K562 (cell line): ENCODE measurements at regions not wholly inside any gene's neighbourhood (a gene's known extent, or its start where the extent isn't known, plus 50 kb on each side); places are given as distances from the start of the nearest gene placed in this dataset.

Experiments
- ATAC-seq: fragments of 200-7000 bp; cut with Tn5 transposase; 3 replicates; pipeline ENCODE4 v1.9.1; 2020; ENCODE audit warnings: moderate library complexity
- BruUV-seq: library from RNA; stranded (reverse); fragments of 400-500 nt; replicated peaks from 2 replicates; lab custom pipeline; 2021; lab: Mats Ljungman, UMichigan
- CTCF ChIA-PET: fragments of 300-600 bp; formaldehyde crosslinking; extraction: SDS; loops from one replicate; lab custom pipeline; 2021; ENCODE audit warnings: low intra/inter-chr PET ratio; lab: Yijun Ruan, JAX
- POLR2A ChIA-PET: fragments of 300-600, 350-650 bp; sonication (Branson Sonifier 250); formaldehyde crosslinking; extraction: SDS; loops from one replicate; lab custom pipeline; 2021; ENCODE audit warnings: antibody characterized with exemption, inconsistent platforms; lab: Yijun Ruan, JAX
- DNase-seq, 4 experiments: peaks; one replicate each; pipeline versions ENCODE4 v3.0.0 to v3.0.0-alpha.2; 2011 to 2018; ENCODE audit warnings: low spot score in 3 of 4, mixed read lengths in 3 of 4; ENCODE audit errors: extremely low read depth in 1 of 4
- FAIRE-seq: peaks from 2 replicates; lab custom pipeline; 2011; peaks lifted over from hg19 to GRCh38; lab: Jason Lieb, UNC
- H2AFZ ChIP-seq: 2 replicates; pipeline ENCODE4 v1.6.0; 2011; ENCODE audit warnings: low read depth, low read length, control low read depth, inconsistent platforms
- H3K27ac ChIP-seq: fragments of 200-600 bp; 3 replicates; pipeline ENCODE4 v1.8.0; 2011; ENCODE audit warnings: low read depth, mild to moderate bottlenecking, control low read depth, inconsistent platforms, low read length, moderate library complexity, mixed read lengths; ENCODE audit errors: extremely low read depth
- H3K27me3 ChIP-seq, 2 experiments: fragments of 300-600 bp in 1 of 2; 2 replicates in 1 of 2; 3 replicates in 1 of 2; pipeline versions ENCODE4 v1.6.0 to v1.8.0; 2011; ENCODE audit warnings: inconsistent platforms in 2 of 2, low read length in 2 of 2, mild to moderate bottlenecking in 1 of 2, mixed read lengths in 1 of 2, moderate library complexity in 1 of 2; ENCODE audit not compliant: control insufficient read depth in 2 of 2, insufficient read depth in 2 of 2
- H3K36me3 ChIP-seq: fragments of 300-600 bp; 3 replicates; pipeline ENCODE4 v1.8.0; 2011; ENCODE audit warnings: mild to moderate bottlenecking, low read length, inconsistent platforms; ENCODE audit not compliant: control insufficient read depth, insufficient read depth
- H3K4me1 ChIP-seq, 2 experiments: fragments of 200-600 bp in 1 of 2; replicated peaks in 1 of 2; 2 replicates in 1 of 2; 3 replicates in 1 of 2; pipeline versions ENCODE4 v1.5.1 to v1.8.0; 2011; ENCODE audit warnings: inconsistent platforms in 2 of 2, low read length in 2 of 2, mild to moderate bottlenecking in 1 of 2, mixed read lengths in 1 of 2, moderate library complexity in 1 of 2; ENCODE audit not compliant: control insufficient read depth in 2 of 2, insufficient read depth in 2 of 2
- H3K4me2 ChIP-seq: 2 replicates; pipeline ENCODE4 v1.6.1; 2011; ENCODE audit warnings: low read length, control low read depth, inconsistent platforms, mixed read lengths; ENCODE audit not compliant: insufficient read depth
- H3K4me3 ChIP-seq: fragments of 200-600 bp; sonication (generic), shearing (Covaris generic); 2 replicates; pipeline ENCODE4 v1.5.1; 2016; ENCODE audit warnings: control low read depth, inconsistent platforms
- H3K79me2 ChIP-seq: fragments of 200-600 bp; 3 replicates; pipeline ENCODE4 v1.8.0; 2011; ENCODE audit warnings: low read length, inconsistent platforms; ENCODE audit not compliant: control insufficient read depth, insufficient read depth
- H3K9ac ChIP-seq, 2 experiments: 2 replicates each; pipeline versions ENCODE4 v1.6.0 to v1.6.1; 2011; ENCODE audit warnings: low read depth in 2 of 2, low read length in 2 of 2, control low read depth in 1 of 2, inconsistent platforms in 1 of 2, mild to moderate bottlenecking in 1 of 2, mixed read lengths in 1 of 2; ENCODE audit not compliant: insufficient read depth in 1 of 2
- H3K9me1 ChIP-seq: one replicate; pipeline ENCODE4 v1.6.0; 2011; ENCODE audit warnings: inconsistent platforms, mild to moderate bottlenecking, low read length, moderate library complexity; ENCODE audit not compliant: control insufficient read depth, insufficient read depth
- H3K9me3 ChIP-seq: replicated peaks from 2 replicates; pipeline ENCODE4 v1.5.1; 2011; ENCODE audit warnings: low read depth, low read length, inconsistent platforms; ENCODE audit not compliant: control insufficient read depth, insufficient read depth
- H4K20me1 ChIP-seq: replicated peaks from 2 replicates; pipeline ENCODE4 v1.6.1; 2011; ENCODE audit warnings: low read length, inconsistent platforms, mixed read lengths; ENCODE audit not compliant: control insufficient read depth, insufficient read depth
- CBX1 ChIP-seq: sonication (generic); IDR thresholded peaks from 2 replicates; pipeline ENCODE4 v1.6.1; 2016; ENCODE audit warnings: antibody characterized with exemption, low read depth, mild to moderate bottlenecking
- FOXK1 ChIP-seq: sonication (generic); formaldehyde crosslinking; IDR thresholded peaks from 2 replicates; pipeline ENCODE4 v1.8.0; 2022; ENCODE audit warnings: missing genetic modification reagents, mild to moderate bottlenecking, borderline replicate concordance
- GTF2E2 ChIP-seq: fragments of 200-800 bp; sonication (Bioruptor generic); IDR thresholded peaks from 2 replicates; pipeline ENCODE4 v1.6.1; 2016; ENCODE audit warnings: missing genetic modification characterization, missing compliant biosample characterization
- MEF2A ChIP-seq: IDR thresholded peaks from 2 replicates; pipeline ENCODE4 v1.6.1; 2011; ENCODE audit warnings: low read depth, mild to moderate bottlenecking, low read length, moderate library complexity; ENCODE audit not compliant: control insufficient read depth
- NR2C2 ChIP-seq, 2 experiments: fragments of 200-800 bp in 1 of 2; sonication (Bioruptor generic) in 1 of 2; sonication (generic) in 1 of 2; formaldehyde crosslinking in 1 of 2; IDR thresholded peaks; 2 replicates each; pipeline versions ENCODE4 v1.6.1 to v1.8.0; 2016 to 2022; ENCODE audit warnings: mild to moderate bottlenecking in 1 of 2, missing compliant biosample characterization in 1 of 2, missing genetic modification characterization in 1 of 2, missing genetic modification reagents in 1 of 2
- WGBS: fragments of 100-300 bp; shearing (Covaris generic); methylation state at CpG from one replicate; pipeline ENCODE4 v1.1.6; 2016; ENCODE audit warnings: low coverage, mixed read lengths; ENCODE audit not compliant: insufficient coverage; ENCODE audit errors: missing lambda C conversion rate; 5-methylcytosine and 5-hydroxymethylcytosine counted together
- in situ Hi-C: fragments of 300-500 bp; cut with MboI; formaldehyde crosslinking; loops from 4 replicates; pipeline ENCODE4 v1.15.0; 2018; ENCODE audit warnings: inconsistent platforms, mixed read lengths
- intact Hi-C: fragments of 100-400 bp; cut with micrococcal nuclease; formaldehyde crosslinking; loops from 2 replicates; pipeline ENCODE4 v1.14.2; 2022
- TF ChIP-seq, protein P1 (sequence below): fragments of 450-650 bp; conservative IDR thresholded peaks from 2 replicates; pipeline ENCODE4 v1.6.1; 2016; ENCODE audit warnings: missing genetic modification characterization, low read depth, mild to moderate bottlenecking, missing compliant biosample characterization, moderate library complexity
- TF ChIP-seq, protein P2 (sequence below), 2 experiments: IDR thresholded peaks; 2 replicates each; pipeline ENCODE4 v1.6.1; 2012; ENCODE audit warnings: improper control_type of control experiment in 2 of 2, low read depth in 2 of 2, low read length in 2 of 2, borderline replicate concordance in 1 of 2
- TF ChIP-seq, protein P3 (sequence below): fragments of 450-650 bp; IDR thresholded peaks from 2 replicates; pipeline ENCODE4 v1.6.1; 2016; ENCODE audit warnings: low read depth, mild to moderate bottlenecking, moderate library complexity
- TF ChIP-seq, protein P4 (sequence below), 2 experiments: fragments of 450-650 bp in 1 of 2; sonication (generic) in 1 of 2; formaldehyde crosslinking in 1 of 2; IDR thresholded peaks in 1 of 2; conservative IDR thresholded peaks in 1 of 2; 2 replicates each; pipeline versions ENCODE4 v1.6.1 to v1.8.1; 2016 to 2023; ENCODE audit warnings: mild to moderate bottlenecking in 2 of 2, moderate library complexity in 2 of 2, inconsistent platforms in 1 of 2, missing genetic modification reagents in 1 of 2

DNA sequence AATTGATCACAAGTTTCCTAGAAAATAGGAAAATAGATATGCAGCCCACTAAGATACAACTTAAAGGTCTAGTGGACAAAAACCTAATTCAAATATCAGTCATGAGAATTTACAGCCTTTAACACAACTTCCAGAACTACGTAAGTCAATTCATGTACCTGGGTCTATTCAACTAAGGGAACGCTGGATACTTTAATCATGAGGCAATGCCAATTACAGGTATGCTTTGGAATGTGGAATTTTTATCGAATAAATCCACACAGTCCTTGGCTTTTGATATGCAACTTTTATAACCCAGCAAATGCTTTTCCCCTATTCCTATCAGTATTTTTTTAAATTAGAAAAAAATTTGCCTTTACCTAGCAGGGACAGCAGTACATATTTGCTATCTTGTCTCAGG lies 289.5 kb upstream of the FAT3 start:
- Histone ChIP-seq H3K27me3 (no peaks in the 10 kb centered on the region), H3K27ac (no peak overlapping the region), H4K20me1 (no peaks in the 10 kb centered on the region), H3K79me2 (no peaks in the 10 kb centered on the region), H3K4me2 (no peak overlapping the region), H3K4me3 (no peak overlapping the region), H3K36me3 (no peaks in the 10 kb centered on the region), H3K4me1 (no peaks in the 10 kb centered on the region), H2AFZ (no peak overlapping the region), H3K9me1 (no peaks in the 10 kb centered on the region), H3K9me3 (no peaks in the 10 kb centered on the region), H3K9ac (no peak overlapping the region)
- 26% methylated on average over 3 of the region's 3 CpGs for WGBS
- FAIRE-seq (no peak), DNase-seq (no peak), ATAC-seq (no peak)
- CTCF ChIA-PET = no interaction called here
- POLR2A ChIA-PET = no interaction called here
- BruUV-seq = no TSS peak
- intact Hi-C loops (no loop called here), in situ Hi-C loops (no loop called here)
- TF ChIP-seq, protein P1, sequence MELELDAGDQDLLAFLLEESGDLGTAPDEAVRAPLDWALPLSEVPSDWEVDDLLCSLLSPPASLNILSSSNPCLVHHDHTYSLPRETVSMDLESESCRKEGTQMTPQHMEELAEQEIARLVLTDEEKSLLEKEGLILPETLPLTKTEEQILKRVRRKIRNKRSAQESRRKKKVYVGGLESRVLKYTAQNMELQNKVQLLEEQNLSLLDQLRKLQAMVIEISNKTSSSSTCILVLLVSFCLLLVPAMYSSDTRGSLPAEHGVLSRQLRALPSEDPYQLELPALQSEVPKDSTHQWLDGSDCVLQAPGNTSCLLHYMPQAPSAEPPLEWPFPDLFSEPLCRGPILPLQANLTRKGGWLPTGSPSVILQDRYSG (tag) = no peak
- TF ChIP-seq MEF2A (no peak), CBX1 (no peak), GTF2E2 (tag) (no peak), FOXK1 (CRISPR knock-in tag) (no peak), NR2C2 (CRISPR knock-in tag; IDR thresholded peaks at IDR 0.05) (no peak), NR2C2 (tag; IDR thresholded peaks at IDR 0.05) (no peak)
- TF ChIP-seq, protein P2, sequence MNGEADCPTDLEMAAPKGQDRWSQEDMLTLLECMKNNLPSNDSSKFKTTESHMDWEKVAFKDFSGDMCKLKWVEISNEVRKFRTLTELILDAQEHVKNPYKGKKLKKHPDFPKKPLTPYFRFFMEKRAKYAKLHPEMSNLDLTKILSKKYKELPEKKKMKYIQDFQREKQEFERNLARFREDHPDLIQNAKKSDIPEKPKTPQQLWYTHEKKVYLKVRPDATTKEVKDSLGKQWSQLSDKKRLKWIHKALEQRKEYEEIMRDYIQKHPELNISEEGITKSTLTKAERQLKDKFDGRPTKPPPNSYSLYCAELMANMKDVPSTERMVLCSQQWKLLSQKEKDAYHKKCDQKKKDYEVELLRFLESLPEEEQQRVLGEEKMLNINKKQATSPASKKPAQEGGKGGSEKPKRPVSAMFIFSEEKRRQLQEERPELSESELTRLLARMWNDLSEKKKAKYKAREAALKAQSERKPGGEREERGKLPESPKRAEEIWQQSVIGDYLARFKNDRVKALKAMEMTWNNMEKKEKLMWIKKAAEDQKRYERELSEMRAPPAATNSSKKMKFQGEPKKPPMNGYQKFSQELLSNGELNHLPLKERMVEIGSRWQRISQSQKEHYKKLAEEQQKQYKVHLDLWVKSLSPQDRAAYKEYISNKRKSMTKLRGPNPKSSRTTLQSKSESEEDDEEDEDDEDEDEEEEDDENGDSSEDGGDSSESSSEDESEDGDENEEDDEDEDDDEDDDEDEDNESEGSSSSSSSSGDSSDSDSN (IDR thresholded peaks at IDR 0.05; ENCODE audit: borderline replicate concordance in 1 of 2, low read depth in 2 of 2, low read length in 2 of 2) = no peak
- TF ChIP-seq, protein P3, sequence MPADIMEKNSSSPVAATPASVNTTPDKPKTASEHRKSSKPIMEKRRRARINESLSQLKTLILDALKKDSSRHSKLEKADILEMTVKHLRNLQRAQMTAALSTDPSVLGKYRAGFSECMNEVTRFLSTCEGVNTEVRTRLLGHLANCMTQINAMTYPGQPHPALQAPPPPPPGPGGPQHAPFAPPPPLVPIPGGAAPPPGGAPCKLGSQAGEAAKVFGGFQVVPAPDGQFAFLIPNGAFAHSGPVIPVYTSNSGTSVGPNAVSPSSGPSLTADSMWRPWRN = no peak
- TF ChIP-seq, protein P4, sequence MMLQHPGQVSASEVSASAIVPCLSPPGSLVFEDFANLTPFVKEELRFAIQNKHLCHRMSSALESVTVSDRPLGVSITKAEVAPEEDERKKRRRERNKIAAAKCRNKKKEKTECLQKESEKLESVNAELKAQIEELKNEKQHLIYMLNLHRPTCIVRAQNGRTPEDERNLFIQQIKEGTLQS (IDR thresholded peaks at IDR 0.05) = no peak
- TF ChIP-seq, protein P4 (CRISPR knock-in tag; conservative IDR thresholded peaks at IDR 0.05) = no peak
